AG04450 (cell line): ENCODE measurements at regions not wholly inside any gene's neighbourhood (a gene's known extent, or its start where the extent isn't known, plus 50 kb on each side); places are given as distances from the start of the nearest gene placed in this dataset.

Experiments
- CTCF ChIA-PET: fragments of 300-600, 350-600 bp; formaldehyde crosslinking; extraction: SDS; loops from one replicate; lab custom pipeline; 2022; ENCODE audit warnings: antibody characterized with exemption, inconsistent platforms; lab: Charles Lee
- POLR2A ChIA-PET: fragments of 350-600 bp; formaldehyde crosslinking; extraction: SDS; loops from one replicate; lab custom pipeline; 2021; ENCODE audit warnings: antibody characterized with exemption, inconsistent platforms; lab: Yijun Ruan, JAX
- DNase-seq: peaks from one replicate; pipeline ENCODE4 v3.0.0-alpha.2; 2011; ENCODE audit warnings: low read depth, low spot score
- H3K27ac ChIP-seq: one replicate; pipeline ENCODE4 v1.5.1; 2012; ENCODE audit warnings: low read depth, low read length, control low read depth
- H3K27me3 ChIP-seq: one replicate; pipeline ENCODE4 v1.6.0; 2012; ENCODE audit warnings: low read length; ENCODE audit not compliant: control insufficient read depth, insufficient read depth
- H3K4me3 ChIP-seq: 2 replicates; pipeline ENCODE4 v1.5.1; 2011; ENCODE audit warnings: mild to moderate bottlenecking, low read depth, low read length, control low read depth
- H3K9me3 ChIP-seq: 2 replicates; pipeline ENCODE4 v1.5.1; 2012; ENCODE audit warnings: low read length; ENCODE audit not compliant: control insufficient read depth, insufficient read depth
- TF ChIP-seq, protein P1 (sequence below): IDR thresholded peaks from 2 replicates; pipeline ENCODE4 v1.5.1; 2011; ENCODE audit warnings: low read depth, low read length, control low read depth, inconsistent platforms

DNA sequence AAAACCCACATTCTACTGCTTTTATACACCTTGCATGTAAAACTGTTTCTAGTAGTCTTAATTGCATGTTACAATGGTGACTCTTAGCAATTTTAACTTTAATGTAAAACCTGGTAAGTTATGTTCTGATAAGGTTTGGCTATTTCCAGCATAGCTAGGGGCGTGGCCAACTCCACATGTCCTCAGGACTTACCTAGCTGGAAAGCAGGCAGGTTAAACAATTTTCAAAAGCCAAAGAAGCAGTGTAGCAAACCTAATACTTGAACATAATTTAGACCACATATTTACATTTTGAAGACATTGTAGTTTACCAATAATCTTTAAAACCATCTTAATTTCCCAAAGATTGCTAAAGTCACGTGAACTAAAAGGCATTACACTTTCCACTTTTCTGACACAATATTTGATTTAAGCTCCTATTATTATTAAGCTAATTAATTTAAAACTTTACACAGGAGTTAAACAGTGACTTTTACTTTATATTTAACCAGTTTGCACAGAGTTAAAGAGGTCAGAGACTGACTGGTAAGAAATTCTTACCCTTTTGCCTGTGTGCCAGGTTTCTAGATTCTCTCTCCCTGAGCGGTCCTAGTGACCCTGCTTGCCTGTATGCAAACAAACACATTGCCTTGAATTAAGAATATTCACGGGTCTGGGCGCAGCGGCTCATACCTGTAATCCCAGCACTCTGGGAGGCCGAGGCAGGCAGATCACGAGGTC lies 88.2 kb downstream of the GLUD2 start:
- ChIA-PET POLR2A (no interaction called here), CTCF (no interaction called here)
- DNase-seq: no peak
- H3K27ac ChIP-seq: no peak overlapping the region
- no peak overlapping the region for H3K4me3 ChIP-seq
- no peaks in the 10 kb centered on the region for H3K27me3 ChIP-seq
- H3K9me3 ChIP-seq: no peaks in the 10 kb centered on the region
- TF ChIP-seq, protein P1, sequence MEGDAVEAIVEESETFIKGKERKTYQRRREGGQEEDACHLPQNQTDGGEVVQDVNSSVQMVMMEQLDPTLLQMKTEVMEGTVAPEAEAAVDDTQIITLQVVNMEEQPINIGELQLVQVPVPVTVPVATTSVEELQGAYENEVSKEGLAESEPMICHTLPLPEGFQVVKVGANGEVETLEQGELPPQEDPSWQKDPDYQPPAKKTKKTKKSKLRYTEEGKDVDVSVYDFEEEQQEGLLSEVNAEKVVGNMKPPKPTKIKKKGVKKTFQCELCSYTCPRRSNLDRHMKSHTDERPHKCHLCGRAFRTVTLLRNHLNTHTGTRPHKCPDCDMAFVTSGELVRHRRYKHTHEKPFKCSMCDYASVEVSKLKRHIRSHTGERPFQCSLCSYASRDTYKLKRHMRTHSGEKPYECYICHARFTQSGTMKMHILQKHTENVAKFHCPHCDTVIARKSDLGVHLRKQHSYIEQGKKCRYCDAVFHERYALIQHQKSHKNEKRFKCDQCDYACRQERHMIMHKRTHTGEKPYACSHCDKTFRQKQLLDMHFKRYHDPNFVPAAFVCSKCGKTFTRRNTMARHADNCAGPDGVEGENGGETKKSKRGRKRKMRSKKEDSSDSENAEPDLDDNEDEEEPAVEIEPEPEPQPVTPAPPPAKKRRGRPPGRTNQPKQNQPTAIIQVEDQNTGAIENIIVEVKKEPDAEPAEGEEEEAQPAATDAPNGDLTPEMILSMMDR: no peak

DNA sequence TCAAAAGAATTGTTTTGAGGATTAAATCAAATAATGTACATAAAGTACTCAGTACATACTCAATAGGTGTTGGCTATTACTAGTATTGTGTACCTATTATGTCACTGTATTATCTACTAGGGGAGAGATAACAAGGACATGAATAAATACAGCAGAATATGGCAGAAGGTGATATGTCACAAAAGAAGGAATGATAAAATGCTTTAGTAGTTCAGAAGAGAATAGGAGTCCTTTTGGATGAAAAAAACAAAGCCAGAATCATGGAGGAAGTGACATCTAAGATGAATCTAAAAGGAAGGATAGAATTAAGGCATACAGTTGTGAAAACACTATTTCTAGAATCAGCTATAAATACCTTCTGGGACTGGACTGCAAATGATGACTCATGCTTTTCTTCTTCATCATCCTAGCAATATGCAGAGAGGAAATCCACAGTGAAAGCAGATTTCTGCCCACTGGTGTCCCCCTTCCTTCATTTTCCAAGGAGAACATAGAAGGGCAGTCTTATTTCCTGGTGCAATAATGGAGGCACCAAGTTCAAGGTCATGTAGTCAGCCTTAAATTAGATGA lies 98.7 kb downstream of the GLUD2 start:
- Histone ChIP-seq H3K4me3 (no peak overlapping the region), H3K27ac (no peak overlapping the region), H3K9me3 (no peaks in the 10 kb centered on the region), H3K27me3 (no peaks in the 10 kb centered on the region)
- no peak for DNase-seq
- POLR2A ChIA-PET: no interaction called here
- TF ChIP-seq, protein P1: no peak
- CTCF ChIA-PET: no interaction called here

DNA sequence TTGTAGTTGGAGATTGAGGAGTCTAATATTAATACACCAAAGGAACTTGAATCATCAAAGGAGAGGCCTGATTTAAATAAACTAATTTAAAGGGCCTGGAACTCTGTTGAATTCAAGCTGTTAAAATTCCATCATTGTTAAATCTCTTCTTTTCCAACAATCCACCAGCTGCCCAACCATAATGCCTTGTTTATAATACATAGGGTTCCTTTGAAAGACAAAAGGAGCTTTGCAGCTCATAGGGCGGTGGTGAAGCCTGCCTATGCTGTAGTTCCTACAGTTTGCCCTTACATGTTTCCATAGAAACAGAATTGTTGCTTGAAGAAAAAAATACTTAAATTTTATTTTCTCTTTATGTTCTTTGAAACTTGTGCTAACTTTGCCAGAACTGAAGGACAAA lies 102.8 kb downstream of the GLUD2 start:
- POLR2A ChIA-PET: no interaction called here
- H3K27me3 ChIP-seq: no peaks in the 10 kb centered on the region
- no peaks in the 10 kb centered on the region for H3K9me3 ChIP-seq
- CTCF ChIA-PET: no interaction called here
- no peak for DNase-seq
- no peak overlapping the region for H3K4me3 ChIP-seq
- TF ChIP-seq, protein P1: no peak
- H3K27ac ChIP-seq: no peak overlapping the region

DNA sequence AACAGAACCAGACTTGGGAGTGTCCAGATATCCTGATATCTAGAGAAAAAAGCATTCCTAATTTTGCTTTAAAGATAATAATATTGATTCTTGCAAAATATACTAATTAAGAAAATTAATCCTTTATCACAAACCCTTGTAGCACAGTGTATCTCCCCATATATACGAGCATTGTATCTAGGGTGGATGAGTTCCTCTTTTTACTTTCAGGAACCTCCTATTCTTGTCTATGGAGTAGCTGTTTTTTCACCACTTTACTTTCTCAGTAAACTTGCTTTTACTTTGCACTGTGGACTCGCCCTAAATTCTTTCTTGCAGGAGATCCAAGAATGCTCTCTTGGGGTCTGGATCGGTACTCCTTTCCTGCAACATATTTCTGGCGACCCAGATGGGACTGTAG lies 103.9 kb downstream of the GLUD2 start:
- TF ChIP-seq, protein P1: no peak
- ChIA-PET CTCF (no interaction called here), POLR2A (no interaction called here)
- Histone ChIP-seq H3K9me3 (no peaks in the 10 kb centered on the region), H3K27me3 (no peaks in the 10 kb centered on the region), H3K4me3 (no peak overlapping the region), H3K27ac (no peak overlapping the region)
- no peak for DNase-seq

DNA sequence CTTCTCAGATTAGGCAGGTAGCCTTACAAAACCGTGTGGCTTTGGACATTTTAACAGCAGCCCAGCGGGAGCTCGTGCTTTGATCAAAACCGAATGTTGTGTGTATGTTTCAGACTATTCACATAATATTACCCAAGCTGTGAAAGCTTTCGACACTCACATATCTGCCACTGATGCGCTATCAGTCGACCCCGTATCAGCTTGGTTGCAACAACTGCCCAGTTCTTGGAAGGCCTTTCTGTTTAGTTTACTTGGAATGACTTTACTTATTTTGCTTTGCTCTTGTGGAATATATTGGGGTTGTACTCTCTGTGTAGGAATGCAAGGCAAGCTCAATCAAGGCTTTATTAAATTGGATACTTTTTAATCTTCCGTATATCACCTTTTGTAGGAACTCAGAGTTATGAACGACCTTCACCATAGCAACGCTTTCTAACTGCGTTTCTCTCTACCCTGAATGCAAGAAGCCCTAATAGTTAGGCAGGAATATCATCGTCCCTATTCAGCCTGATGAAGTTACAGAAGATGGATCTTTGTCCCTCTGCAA lies 107.5 kb downstream of the GLUD2 start:
- no peak overlapping the region for H3K4me3 ChIP-seq
- H3K27ac ChIP-seq: no peak overlapping the region
- CTCF ChIA-PET: no interaction called here
- DNase-seq: no peak
- H3K27me3 ChIP-seq: no peaks in the 10 kb centered on the region
- H3K9me3 ChIP-seq: no peaks in the 10 kb centered on the region
- TF ChIP-seq, protein P1: no peak
- POLR2A ChIA-PET: no interaction called here
